ENCODE measurements at regions not wholly inside any gene's neighbourhood (a gene's known extent, or its start where the extent isn't known, plus 50 kb on each side); places are given as distances from the start of the nearest gene placed in this dataset.

- no peak for TF ChIP-seq CTCF (IDR thresholded peaks at IDR 0.05)
- no peak for TF ChIP-seq POLR2A (IDR thresholded peaks at IDR 0.05)
- TF ChIP-seq POLR2AphosphoS5 (IDR thresholded peaks at IDR 0.05): no peak
Observed at GRCh38 chr3:132953683-132954082, 84.5 kb upstream of the TMEM108 start.

Measured in sigmoid colon (tissue), 4 donors.